Kidney (tissue), 13 donors: ENCODE measurements at regions not wholly inside any gene's neighbourhood (a gene's known extent, or its start where the extent isn't known, plus 50 kb on each side); places are given as distances from the start of the nearest gene placed in this dataset.

ENCODE experiments used
- DNase-seq, 5 donors: peaks; one replicate each; pipeline ENCODE4 v3.0.0-alpha.2; 2013 to 2020
- FAIRE-seq: peaks from 2 replicates; lab custom pipeline; 2012; peaks lifted over from hg19 to GRCh38; lab: Jason Lieb, UNC
- H3K27ac ChIP-seq, 2 donors: one replicate each; pipeline ENCODE4 v1.7.0; 2013; ENCODE audit warnings: low read depth in 2 of 2, low read length in 2 of 2, inconsistent platforms in 1 of 2
- H3K27me3 ChIP-seq: one replicate; pipeline ENCODE4 v1.7.1; 2013; ENCODE audit warnings: low read length, inconsistent platforms; ENCODE audit not compliant: control insufficient read depth, insufficient read depth
- H3K36me3 ChIP-seq, 3 donors: one replicate each; pipeline versions ENCODE4 v1.7.0 to v1.7.1; 2013; ENCODE audit warnings: low read length in 3 of 3, control low read depth in 1 of 3, inconsistent platforms in 1 of 3; ENCODE audit not compliant: insufficient read depth in 3 of 3, control insufficient read depth in 2 of 3
- H3K4me1 ChIP-seq, 3 donors: one replicate each; pipeline versions ENCODE4 v1.7.0 to v1.7.1; 2013; ENCODE audit warnings: low read length in 3 of 3, inconsistent platforms in 1 of 3, low read depth in 1 of 3; ENCODE audit not compliant: control insufficient read depth in 2 of 3, insufficient read depth in 2 of 3
- H3K4me3 ChIP-seq, 3 donors: one replicate each; pipeline versions ENCODE4 v1.7.0 to v1.8.1; 2013; ENCODE audit warnings: low read length in 3 of 3, control low read depth in 1 of 3, inconsistent platforms in 1 of 3
- H3K9ac ChIP-seq, 3 donors: one replicate each; pipeline versions ENCODE4 v1.7.0 to v1.7.1; 2013; ENCODE audit warnings: low read length in 3 of 3, control low read depth in 1 of 3, inconsistent platforms in 1 of 3
- H3K9me3 ChIP-seq, 3 donors: one replicate each; pipeline versions ENCODE4 v1.7.0 to v1.7.1; 2013; ENCODE audit warnings: low read length in 3 of 3, control low read depth in 1 of 3, inconsistent platforms in 1 of 3; ENCODE audit not compliant: control insufficient read depth in 2 of 3, insufficient read depth in 1 of 3
- intact Hi-C: fragments of 100-400 bp; cut with DNase I; formaldehyde crosslinking; loops from one replicate; pipeline ENCODE4 v1.11.1; 2022
- TF ChIP-seq, protein P1 (sequence below): IDR thresholded peaks from 3 replicates; pipeline ENCODE4 v1.5.1; 2012; ENCODE audit warnings: mild to moderate bottlenecking, moderate library complexity, borderline replicate concordance; ENCODE audit not compliant: insufficient read depth; ENCODE audit errors: extremely low read depth
- donor health status: control.
- donor health status: control.
- donor health status: control.
- donor health status: control.
- donor health status: control.
- donor health status: DM: yes; HTN: yes; CAD: no.
- donor health status: Normal renal cell carcinoma (clear cell type).

DNA sequence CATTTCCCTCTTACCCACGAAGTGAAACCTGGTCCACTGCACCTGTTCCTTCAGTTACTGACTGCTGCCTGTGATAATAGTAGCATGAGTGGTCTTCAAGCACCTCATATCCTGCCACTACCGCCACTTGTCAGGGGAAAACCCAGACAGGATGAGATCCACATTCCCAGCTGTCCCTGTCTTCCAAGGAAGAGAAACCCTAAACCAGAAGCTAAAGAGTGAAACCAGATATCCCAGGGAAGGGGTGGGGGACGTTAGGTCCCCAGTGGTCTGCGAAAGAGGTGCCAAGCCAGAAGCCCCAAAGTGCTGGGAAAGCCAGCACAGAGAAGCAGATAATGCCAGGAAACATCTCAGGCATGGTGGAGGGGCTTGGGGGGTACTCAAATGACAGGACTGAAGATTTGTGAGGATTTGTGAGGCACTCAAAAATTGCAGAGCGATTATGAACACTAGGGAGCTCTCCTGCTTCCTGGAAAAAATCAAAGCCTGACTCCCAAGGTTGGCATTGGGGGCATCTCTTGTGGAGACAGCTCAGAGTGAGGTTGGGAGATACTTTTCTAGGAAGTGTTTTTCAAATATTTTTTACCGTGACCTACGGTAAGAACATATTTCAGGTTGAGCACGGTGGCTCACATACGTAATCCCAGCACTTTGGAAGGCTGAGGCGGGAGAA, 77.9 kb downstream of the TMEM30B start:
- intact Hi-C loops: no loop called here
- TF ChIP-seq, protein P1, sequence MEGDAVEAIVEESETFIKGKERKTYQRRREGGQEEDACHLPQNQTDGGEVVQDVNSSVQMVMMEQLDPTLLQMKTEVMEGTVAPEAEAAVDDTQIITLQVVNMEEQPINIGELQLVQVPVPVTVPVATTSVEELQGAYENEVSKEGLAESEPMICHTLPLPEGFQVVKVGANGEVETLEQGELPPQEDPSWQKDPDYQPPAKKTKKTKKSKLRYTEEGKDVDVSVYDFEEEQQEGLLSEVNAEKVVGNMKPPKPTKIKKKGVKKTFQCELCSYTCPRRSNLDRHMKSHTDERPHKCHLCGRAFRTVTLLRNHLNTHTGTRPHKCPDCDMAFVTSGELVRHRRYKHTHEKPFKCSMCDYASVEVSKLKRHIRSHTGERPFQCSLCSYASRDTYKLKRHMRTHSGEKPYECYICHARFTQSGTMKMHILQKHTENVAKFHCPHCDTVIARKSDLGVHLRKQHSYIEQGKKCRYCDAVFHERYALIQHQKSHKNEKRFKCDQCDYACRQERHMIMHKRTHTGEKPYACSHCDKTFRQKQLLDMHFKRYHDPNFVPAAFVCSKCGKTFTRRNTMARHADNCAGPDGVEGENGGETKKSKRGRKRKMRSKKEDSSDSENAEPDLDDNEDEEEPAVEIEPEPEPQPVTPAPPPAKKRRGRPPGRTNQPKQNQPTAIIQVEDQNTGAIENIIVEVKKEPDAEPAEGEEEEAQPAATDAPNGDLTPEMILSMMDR: no peak
- no peak overlapping the region for H3K4me3 ChIP-seq
- H3K27me3 ChIP-seq: no peaks in the 10 kb centered on the region
- H3K4me1 ChIP-seq: no peaks in the 10 kb centered on the region
- DNase-seq (peak in 3 of 5 donors; percentile 34 to 65 (median 64)), FAIRE-seq (no peak)
- no peaks in the 10 kb centered on the region for H3K36me3 ChIP-seq
- H3K27ac ChIP-seq: no peak overlapping the region
- no peaks in the 10 kb centered on the region for H3K9me3 ChIP-seq
- H3K9ac ChIP-seq: no peak overlapping the region

DNA sequence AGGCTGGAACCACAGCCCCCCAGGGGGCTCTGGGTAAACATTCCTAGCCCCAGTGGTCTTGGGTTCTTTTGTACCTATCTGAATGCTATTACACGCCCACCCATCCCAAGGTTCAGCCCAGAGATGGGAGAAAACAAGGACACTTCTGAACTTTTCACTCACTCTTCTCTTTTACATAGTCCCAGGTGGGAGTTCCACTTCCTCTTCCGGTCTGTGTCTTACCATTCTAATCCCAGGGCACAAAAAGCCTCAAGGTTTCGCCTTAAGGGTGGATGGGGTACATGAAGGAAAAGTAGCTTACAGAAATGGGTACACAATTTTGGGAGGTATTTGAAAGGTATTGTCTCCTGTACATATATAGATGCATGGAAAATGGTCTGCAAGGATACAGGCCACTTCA, 79.0 kb downstream of the TMEM30B start:
- no peaks in the 10 kb centered on the region for H3K4me1 ChIP-seq
- H3K27me3 ChIP-seq: no peaks in the 10 kb centered on the region
- H3K27ac ChIP-seq: no peak overlapping the region
- intact Hi-C loops: no loop called here
- H3K36me3 ChIP-seq: no peaks in the 10 kb centered on the region
- DNase-seq (no peak), FAIRE-seq (no peak)
- TF ChIP-seq, protein P1: no peak
- no peak overlapping the region for H3K9ac ChIP-seq
- no peak overlapping the region for H3K4me3 ChIP-seq
- H3K9me3 ChIP-seq: no peaks in the 10 kb centered on the region

GRCh38 chr14:61201171-61201570, 80.0 kb downstream of the TMEM30B start:
- no peak for DNase-seq
- H3K9me3 ChIP-seq: no peaks in the 10 kb centered on the region
- FAIRE-seq: no peak
- H3K9ac ChIP-seq: no peak overlapping the region
- no peaks in the 10 kb centered on the region for H3K36me3 ChIP-seq
- TF ChIP-seq, protein P1: no peak
- intact Hi-C loops: no loop called here
- H3K4me3 ChIP-seq: no peak overlapping the region
- no peaks in the 10 kb centered on the region for H3K4me1 ChIP-seq
- no peak overlapping the region for H3K27ac ChIP-seq
- H3K27me3 ChIP-seq: no peaks in the 10 kb centered on the region

DNA sequence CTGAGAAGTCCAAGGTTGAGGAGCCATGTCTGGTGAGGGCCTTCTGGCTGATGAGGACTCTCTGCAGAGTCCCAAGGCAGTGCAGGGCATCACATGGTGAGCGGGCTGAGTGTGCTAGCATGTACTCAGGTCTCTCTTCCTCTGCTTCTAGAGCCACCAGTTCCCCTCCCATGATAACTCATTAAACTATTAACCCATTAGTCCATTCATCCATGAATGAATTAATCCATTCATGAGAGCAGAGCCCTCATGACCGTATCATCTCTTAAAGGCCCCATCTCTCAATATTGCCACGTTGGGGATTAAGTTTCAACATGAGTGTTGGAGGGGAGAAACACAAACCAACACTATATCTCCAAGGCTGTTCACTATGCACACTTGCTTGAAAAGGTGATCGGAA, 83.7 kb downstream of the TMEM30B start:
- DNase-seq: peak in 1 of 5 donors; percentile 17
- no peaks in the 10 kb centered on the region for H3K9me3 ChIP-seq
- no peaks in the 10 kb centered on the region for H3K36me3 ChIP-seq
- no peak overlapping the region for H3K4me3 ChIP-seq
- no peak overlapping the region for H3K27ac ChIP-seq
- FAIRE-seq: no peak
- TF ChIP-seq, protein P1: no peak
- H3K9ac ChIP-seq: no peak overlapping the region
- H3K4me1 ChIP-seq: no peaks in the 10 kb centered on the region
- intact Hi-C loops: no loop called here
- no peaks in the 10 kb centered on the region for H3K27me3 ChIP-seq
